Loucy (cell line): ENCODE measurements at regions not wholly inside any gene's neighbourhood (a gene's known extent, or its start where the extent isn't known, plus 50 kb on each side); places are given as distances from the start of the nearest gene placed in this dataset.

Source experiments
- H2AFZ ChIP-seq: fragments of 200-600 bp; sonication (generic); 2 replicates; pipeline ENCODE4 v1.6.0; 2016; ENCODE audit warnings: antibody characterized with exemption, mild to moderate bottlenecking, low read length, moderate library complexity
- H3F3A ChIP-seq: fragments of 200-600 bp; 2 replicates; pipeline ENCODE4 v1.6.0; 2016; ENCODE audit warnings: antibody characterized with exemption, low read depth, mild to moderate bottlenecking
- H3K27me3 ChIP-seq: fragments of 200-600 bp; sonication (generic); 2 replicates; pipeline ENCODE4 v1.6.1; 2014; ENCODE audit warnings: low read length, mild to moderate bottlenecking; ENCODE audit not compliant: insufficient read depth, poor library complexity, severe bottlenecking
- H3K36me3 ChIP-seq: fragments of 200-600 bp; sonication (generic); 2 replicates; pipeline ENCODE4 v1.6.1; 2016; ENCODE audit warnings: low read length; ENCODE audit not compliant: insufficient read depth
- H3K4me1 ChIP-seq: fragments of 200-600 bp; sonication (generic); 2 replicates; pipeline ENCODE4 v1.5.1; 2014; ENCODE audit warnings: low read length, mild to moderate bottlenecking; ENCODE audit not compliant: insufficient read depth, poor library complexity, severe bottlenecking
- H3K4me2 ChIP-seq: fragments of 200-600 bp; sonication (generic); 2 replicates; pipeline ENCODE4 v1.6.0; 2014; ENCODE audit warnings: antibody characterized with exemption, low read length, low read depth, mild to moderate bottlenecking; ENCODE audit not compliant: poor library complexity, severe bottlenecking
- H3K4me3 ChIP-seq: fragments of 200-600 bp; sonication (generic); 2 replicates; pipeline ENCODE4 v1.5.1; 2014; ENCODE audit warnings: low read length, mild to moderate bottlenecking, mixed read lengths; ENCODE audit not compliant: poor library complexity, severe bottlenecking
- H3K79me2 ChIP-seq: fragments of 200-600 bp; sonication (generic); 2 replicates; pipeline ENCODE4 v1.6.1; 2014; ENCODE audit warnings: low read length; ENCODE audit not compliant: insufficient read depth
- H3K9ac ChIP-seq: fragments of 200-600 bp; sonication (generic); 2 replicates; pipeline ENCODE4 v1.6.0; 2014; ENCODE audit warnings: mild to moderate bottlenecking, low read depth, low read length, moderate library complexity; ENCODE audit not compliant: poor library complexity, severe bottlenecking
- H3K9me2 ChIP-seq: fragments of 200-600 bp; sonication (generic); replicated peaks from 2 replicates; pipeline ENCODE4 v1.6.1; 2016; ENCODE audit warnings: low read depth, low read length, mixed read lengths
- H3K9me3 ChIP-seq: fragments of 200-600 bp; sonication (generic); 2 replicates; pipeline ENCODE4 v1.6.1; 2014; ENCODE audit warnings: mild to moderate bottlenecking, antibody characterized with exemption, low read length, low read depth; ENCODE audit not compliant: insufficient read depth
- H4K20me1 ChIP-seq: fragments of 200-600 bp; sonication (generic); 2 replicates; pipeline ENCODE4 v1.6.0; 2014; ENCODE audit warnings: antibody characterized with exemption, low read length, mild to moderate bottlenecking; ENCODE audit not compliant: insufficient read depth, poor library complexity, severe bottlenecking
- EZH2phosphoT487 ChIP-seq: fragments of 200-600 bp; IDR thresholded peaks from 2 replicates; pipeline ENCODE4 v1.6.1; 2018; ENCODE audit warnings: antibody characterized with exemption, mild to moderate bottlenecking, moderate library complexity, borderline replicate concordance
- TF ChIP-seq, protein P1 (sequence below): fragments of 200-600 bp; sonication (generic); conservative IDR thresholded peaks from 2 replicates; pipeline ENCODE4 v1.5.1; 2014; ENCODE audit warnings: mild to moderate bottlenecking, antibody characterized with exemption, low read length

DNA sequence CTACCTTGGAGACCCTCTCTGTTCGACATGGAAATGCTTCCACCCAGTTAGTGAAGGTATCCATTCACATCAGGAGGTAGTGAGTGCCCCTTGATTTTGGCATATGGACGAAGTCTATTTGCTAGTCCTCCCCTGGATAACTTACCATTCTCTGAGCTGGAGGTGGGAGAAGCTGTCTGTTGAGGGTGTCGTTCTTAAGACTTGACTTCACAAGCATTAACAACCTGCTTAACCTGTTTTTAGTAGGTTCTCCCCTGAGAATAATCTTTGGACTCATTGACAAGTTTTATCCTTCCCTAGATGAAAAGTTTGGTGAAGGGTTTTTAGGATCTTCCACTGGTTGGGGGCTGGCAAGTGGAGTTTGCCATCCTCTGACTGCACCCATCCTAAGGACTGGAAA, 1053.8 kb upstream of the CNTN5 start:
- 0 out of 2 replicates have a peak, but pooled peaks cover 4% of the 10 kb centered on the region for H3K9me3 ChIP-seq
- H3K4me2 ChIP-seq, result no peak overlapping the region
- no peaks in the 10 kb centered on the region for H3K4me1 ChIP-seq
- no peak overlapping the region for H3K9ac ChIP-seq
- no peaks in the 10 kb centered on the region for H3F3A ChIP-seq
- no peaks in the 10 kb centered on the region for H3K27me3 ChIP-seq
- no peaks in the 10 kb centered on the region for H3K79me2 ChIP-seq
- no peak overlapping the region for H2AFZ ChIP-seq
- H3K9me2 ChIP-seq, result no peaks in the 10 kb centered on the region
- no peak overlapping the region for H3K4me3 ChIP-seq
- H4K20me1 ChIP-seq, result no peaks in the 10 kb centered on the region
- TF ChIP-seq, protein P1, sequence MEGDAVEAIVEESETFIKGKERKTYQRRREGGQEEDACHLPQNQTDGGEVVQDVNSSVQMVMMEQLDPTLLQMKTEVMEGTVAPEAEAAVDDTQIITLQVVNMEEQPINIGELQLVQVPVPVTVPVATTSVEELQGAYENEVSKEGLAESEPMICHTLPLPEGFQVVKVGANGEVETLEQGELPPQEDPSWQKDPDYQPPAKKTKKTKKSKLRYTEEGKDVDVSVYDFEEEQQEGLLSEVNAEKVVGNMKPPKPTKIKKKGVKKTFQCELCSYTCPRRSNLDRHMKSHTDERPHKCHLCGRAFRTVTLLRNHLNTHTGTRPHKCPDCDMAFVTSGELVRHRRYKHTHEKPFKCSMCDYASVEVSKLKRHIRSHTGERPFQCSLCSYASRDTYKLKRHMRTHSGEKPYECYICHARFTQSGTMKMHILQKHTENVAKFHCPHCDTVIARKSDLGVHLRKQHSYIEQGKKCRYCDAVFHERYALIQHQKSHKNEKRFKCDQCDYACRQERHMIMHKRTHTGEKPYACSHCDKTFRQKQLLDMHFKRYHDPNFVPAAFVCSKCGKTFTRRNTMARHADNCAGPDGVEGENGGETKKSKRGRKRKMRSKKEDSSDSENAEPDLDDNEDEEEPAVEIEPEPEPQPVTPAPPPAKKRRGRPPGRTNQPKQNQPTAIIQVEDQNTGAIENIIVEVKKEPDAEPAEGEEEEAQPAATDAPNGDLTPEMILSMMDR, result no peak
- TF ChIP-seq EZH2phosphoT487, result no peak
- H3K36me3 ChIP-seq, result no peaks in the 10 kb centered on the region

DNA sequence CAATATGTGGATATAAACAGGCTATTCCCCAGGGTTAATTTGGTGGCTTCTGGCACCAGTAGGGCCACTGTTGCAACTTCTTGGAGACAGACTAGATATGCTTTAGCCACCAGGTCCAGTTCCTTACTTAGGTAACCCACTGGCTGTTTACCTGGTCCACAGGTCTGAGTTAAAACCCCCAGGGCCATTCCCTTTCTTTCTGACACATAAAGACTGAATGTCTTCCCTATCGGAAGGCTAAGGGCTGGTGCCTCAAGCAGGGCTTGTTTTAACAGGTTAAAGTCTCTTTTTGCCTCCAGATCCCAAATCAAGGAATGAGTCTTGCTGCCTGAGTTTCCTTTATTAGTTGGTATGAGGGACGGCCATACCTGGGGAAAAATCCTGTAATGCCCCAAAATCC, 1052.7 kb upstream of the CNTN5 start:
- H3K4me2 ChIP-seq, result no peak overlapping the region
- no peaks in the 10 kb centered on the region for H3K27me3 ChIP-seq
- H3K9me2 ChIP-seq, result no peaks in the 10 kb centered on the region
- no peak for TF ChIP-seq EZH2phosphoT487
- TF ChIP-seq, protein P1, result no peak
- H3K36me3 ChIP-seq, result no peaks in the 10 kb centered on the region
- H4K20me1 ChIP-seq, result no peaks in the 10 kb centered on the region
- H3K9me3 ChIP-seq, result 0 out of 2 replicates have a peak, but pooled peaks cover 4% of the 10 kb centered on the region
- no peaks in the 10 kb centered on the region for H3K79me2 ChIP-seq
- no peak overlapping the region for H3K4me3 ChIP-seq
- no peaks in the 10 kb centered on the region for H3F3A ChIP-seq
- H3K4me1 ChIP-seq, result no peaks in the 10 kb centered on the region
- no peak overlapping the region for H2AFZ ChIP-seq
- H3K9ac ChIP-seq, result no peak overlapping the region

DNA sequence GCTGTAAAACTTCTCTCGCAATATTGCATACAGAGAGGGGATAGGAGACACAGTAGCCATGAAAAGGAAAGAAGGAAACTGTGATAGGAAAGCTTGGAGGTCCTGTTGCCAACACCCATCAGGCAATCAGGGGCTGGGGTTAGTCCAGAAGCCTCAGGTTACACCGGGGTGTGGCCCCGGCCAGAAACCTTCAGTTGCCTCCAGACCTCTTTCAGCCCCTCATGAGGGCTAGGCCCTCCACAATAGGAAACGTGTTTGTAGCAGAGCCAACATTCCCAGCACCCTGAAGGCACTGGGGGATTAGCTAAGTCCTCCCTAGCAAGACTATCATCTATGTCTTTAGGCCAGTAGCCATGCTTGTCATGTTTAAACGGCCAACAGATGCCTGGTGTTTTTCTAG, 1048.0 kb upstream of the CNTN5 start:
- Histone ChIP-seq H3K27me3 (no peaks in the 10 kb centered on the region), H4K20me1 (no peaks in the 10 kb centered on the region), H3K79me2 (no peaks in the 10 kb centered on the region), H3K9ac (no peak overlapping the region), H3K9me3 (0 out of 2 replicates have a peak, but pooled peaks cover 4% of the 10 kb centered on the region), H3K4me1 (no peaks in the 10 kb centered on the region), H3K4me2 (no peak overlapping the region), H3K36me3 (no peaks in the 10 kb centered on the region), H3K4me3 (no peak overlapping the region), H3F3A (no peaks in the 10 kb centered on the region), H2AFZ (no peak overlapping the region), H3K9me2 (no peaks in the 10 kb centered on the region)
- TF ChIP-seq EZH2phosphoT487, result no peak
- TF ChIP-seq, protein P1, result no peak
